H1 (cell line): ENCODE measurements at regions not wholly inside any gene's neighbourhood (a gene's known extent, or its start where the extent isn't known, plus 50 kb on each side); places are given as distances from the start of the nearest gene placed in this dataset.

ENCODE experiments used
- CTCF ChIP-seq, 3 experiments: IDR thresholded peaks; 1 replicate in 2 of 3; 2 replicates in 1 of 3; pipeline versions ENCODE4 v1.5.1 to v1.6.1; 2011; ENCODE audit warnings: low read length in 3 of 3, mild to moderate bottlenecking in 3 of 3, inconsistent platforms in 2 of 3, low read depth in 1 of 3, moderate library complexity in 1 of 3; ENCODE audit not compliant: insufficient read depth in 1 of 3; ENCODE audit errors: control extremely low read depth in 1 of 3
- POLR2A ChIP-seq, 2 experiments: IDR thresholded peaks; 1 replicate in 1 of 2; 2 replicates in 1 of 2; pipeline ENCODE4 v1.6.1; 2011; ENCODE audit warnings: low read depth in 2 of 2, low read length in 2 of 2, mild to moderate bottlenecking in 2 of 2; ENCODE audit errors: control extremely low read depth in 1 of 2
- POLR2AphosphoS5 ChIP-seq: IDR thresholded peaks from 2 replicates; pipeline ENCODE4 v1.6.1; 2011; ENCODE audit warnings: low read depth, low read length

GRCh38 chr5:67437905-67438845 lies 241.6 kb upstream of the CD180 start:
- TF ChIP-seq POLR2A (IDR thresholded peaks at IDR 0.05; ENCODE audit: control extremely low read depth in 1 of 2, low read depth in 2 of 2, low read length in 2 of 2) (no peak), CTCF (IDR thresholded peaks at IDR 0.05; ENCODE audit: control extremely low read depth in 1 of 3, insufficient read depth in 1 of 3, low read depth in 1 of 3, low read length in 3 of 3) (no peak), POLR2AphosphoS5 (no peak)
